ENCODE measurements at regions not wholly inside any gene's neighbourhood (a gene's known extent, or its start where the extent isn't known, plus 50 kb on each side); places are given as distances from the start of the nearest gene placed in this dataset.

- no peaks in the 10 kb centered on the region for H3K4me1 Mint-ChIP-seq
- no peak overlapping the region for H3K4me3 Mint-ChIP-seq
- ATAC-seq (replicated peaks): no peak
- H3K27ac Mint-ChIP-seq: no peak overlapping the region
- H3K27me3 Mint-ChIP-seq: no peaks in the 10 kb centered on the region
- H3K9me3 Mint-ChIP-seq: peaks cover 22% of the 10 kb centered on the region
- no peaks in the 10 kb centered on the region for H3K36me3 Mint-ChIP-seq (ENCODE audit: low read depth)
Observed at GRCh38 chr16:35463358-35463757, 2003.9 kb downstream of the TP53TG3F start.

- Mint-ChIP-seq H3K27ac (no peak overlapping the region), H3K9me3 (peaks cover 27% of the 10 kb centered on the region), H3K4me3 (no peak overlapping the region), H3K27me3 (no peaks in the 10 kb centered on the region), H3K4me1 (no peaks in the 10 kb centered on the region), H3K36me3 (ENCODE audit: low read depth) (no peaks in the 10 kb centered on the region)
- ATAC-seq (replicated peaks): no peak
Observed at GRCh38 chr16:35480361-35480760, 2020.9 kb downstream of the TP53TG3F start.

- Mint-ChIP-seq H3K4me1 (no peaks in the 10 kb centered on the region), H3K36me3 (ENCODE audit: low read depth) (no peaks in the 10 kb centered on the region), H3K9me3 (peaks cover 27% of the 10 kb centered on the region), H3K4me3 (no peak overlapping the region), H3K27ac (no peak overlapping the region), H3K27me3 (no peaks in the 10 kb centered on the region)
- no peak for ATAC-seq (replicated peaks)
Observed at GRCh38 chr16:35480988-35481387, 2021.6 kb downstream of the TP53TG3F start.

- no peaks in the 10 kb centered on the region for H3K36me3 Mint-ChIP-seq (ENCODE audit: low read depth)
- H3K4me3 Mint-ChIP-seq: no peak overlapping the region
- H3K27me3 Mint-ChIP-seq: no peaks in the 10 kb centered on the region
Observed at GRCh38 chr16:35485915-35486314, 2026.5 kb downstream of the TP53TG3F start.

GRCh38 chr16:35492225-35492624, 2032.8 kb downstream of the TP53TG3F start:
- Mint-ChIP-seq H3K9me3 (peaks cover 27% of the 10 kb centered on the region), H3K27me3 (no peaks in the 10 kb centered on the region), H3K27ac (no peak overlapping the region), H3K36me3 (ENCODE audit: low read depth) (no peaks in the 10 kb centered on the region), H3K4me1 (no peaks in the 10 kb centered on the region), H3K4me3 (no peak overlapping the region)
- ATAC-seq (replicated peaks): no peak

More at GRCh38 chr16:35485915-35486314, 2026.5 kb downstream of the TP53TG3F start:
- Mint-ChIP-seq H3K9me3 (peaks cover 27% of the 10 kb centered on the region), H3K27ac (no peak overlapping the region), H3K4me1 (no peaks in the 10 kb centered on the region)
- ATAC-seq (replicated peaks): no peak

GRCh38 chr16:35497399-35497798, 2038.0 kb downstream of the TP53TG3F start:
- Mint-ChIP-seq H3K27me3 (no peaks in the 10 kb centered on the region), H3K4me3 (no peak overlapping the region), H3K4me1 (no peaks in the 10 kb centered on the region), H3K27ac (no peak overlapping the region), H3K9me3 (peaks cover 17% of the 10 kb centered on the region), H3K36me3 (ENCODE audit: low read depth) (no peaks in the 10 kb centered on the region)
- no peak for ATAC-seq (replicated peaks)

GRCh38 chr16:35506018-35506897, 2046.8 kb downstream of the TP53TG3F start:
- Mint-ChIP-seq H3K4me1 (no peaks in the 10 kb centered on the region), H3K4me3 (no peak overlapping the region), H3K27me3 (no peaks in the 10 kb centered on the region), H3K9me3 (peaks cover 28% of the 10 kb centered on the region), H3K27ac (no peak overlapping the region), H3K36me3 (ENCODE audit: low read depth) (no peaks in the 10 kb centered on the region)
- no peak for ATAC-seq (replicated peaks)

GRCh38 chr16:35506898-35507194, 2047.4 kb downstream of the TP53TG3F start:
- Mint-ChIP-seq H3K4me3 (no peak overlapping the region), H3K9me3 (peaks cover 28% of the 10 kb centered on the region), H3K4me1 (no peaks in the 10 kb centered on the region), H3K36me3 (ENCODE audit: low read depth) (no peaks in the 10 kb centered on the region), H3K27ac (no peak overlapping the region), H3K27me3 (no peaks in the 10 kb centered on the region)
- ATAC-seq (replicated peaks): no peak

- Mint-ChIP-seq H3K27ac (no peak overlapping the region), H3K4me1 (no peaks in the 10 kb centered on the region), H3K36me3 (ENCODE audit: low read depth) (no peaks in the 10 kb centered on the region), H3K4me3 (no peak overlapping the region), H3K9me3 (peaks cover 16% of the 10 kb centered on the region), H3K27me3 (no peaks in the 10 kb centered on the region)
- ATAC-seq (replicated peaks): no peak
Observed at GRCh38 chr16:35510701-35511100, 2051.3 kb downstream of the TP53TG3F start.

- H3K4me1 Mint-ChIP-seq: no peaks in the 10 kb centered on the region
- ATAC-seq (replicated peaks): no peak
- no peak overlapping the region for H3K4me3 Mint-ChIP-seq
- H3K36me3 Mint-ChIP-seq (ENCODE audit: low read depth): no peaks in the 10 kb centered on the region
- peaks cover 15% of the 10 kb centered on the region for H3K9me3 Mint-ChIP-seq
- no peaks in the 10 kb centered on the region for H3K27me3 Mint-ChIP-seq
- H3K27ac Mint-ChIP-seq: no peak overlapping the region
Observed at GRCh38 chr16:35516551-35516950, 2057.1 kb downstream of the TP53TG3F start.

GRCh38 chr16:35516971-35517370, 2057.6 kb downstream of the TP53TG3F start:
- Mint-ChIP-seq H3K27me3 (no peaks in the 10 kb centered on the region), H3K27ac (no peak overlapping the region), H3K36me3 (ENCODE audit: low read depth) (no peaks in the 10 kb centered on the region), H3K4me1 (no peaks in the 10 kb centered on the region), H3K9me3 (peaks cover 15% of the 10 kb centered on the region), H3K4me3 (no peak overlapping the region)
- no peak for ATAC-seq (replicated peaks)

- Mint-ChIP-seq H3K27ac (no peak overlapping the region), H3K27me3 (no peaks in the 10 kb centered on the region), H3K9me3 (peaks cover 25% of the 10 kb centered on the region), H3K4me3 (no peak overlapping the region), H3K36me3 (ENCODE audit: low read depth) (no peaks in the 10 kb centered on the region), H3K4me1 (no peaks in the 10 kb centered on the region)
- ATAC-seq (replicated peaks): no peak
Observed at GRCh38 chr16:35523991-35524390, 2064.6 kb downstream of the TP53TG3F start.

GRCh38 chr16:35525979-35526590, 2066.7 kb downstream of the TP53TG3F start:
- no peak overlapping the region for H3K27ac Mint-ChIP-seq
- H3K9me3 Mint-ChIP-seq: peaks cover 22% of the 10 kb centered on the region
- no peaks in the 10 kb centered on the region for H3K27me3 Mint-ChIP-seq
- H3K4me1 Mint-ChIP-seq: no peaks in the 10 kb centered on the region
- no peak overlapping the region for H3K4me3 Mint-ChIP-seq
- no peak for ATAC-seq (replicated peaks)
- H3K36me3 Mint-ChIP-seq (ENCODE audit: low read depth): no peaks in the 10 kb centered on the region

- ATAC-seq (replicated peaks): no peak
- no peak overlapping the region for H3K4me3 Mint-ChIP-seq
- H3K27ac Mint-ChIP-seq: no peak overlapping the region
Observed at GRCh38 chr16:35532576-35532975, 2073.2 kb downstream of the TP53TG3F start.

GRCh38 chr16:35533683-35534082, 2074.3 kb downstream of the TP53TG3F start:
- Mint-ChIP-seq H3K4me1 (no peaks in the 10 kb centered on the region), H3K27ac (no peak overlapping the region), H3K4me3 (no peak overlapping the region), H3K36me3 (ENCODE audit: low read depth) (no peaks in the 10 kb centered on the region), H3K27me3 (no peaks in the 10 kb centered on the region), H3K9me3 (peaks cover 11% of the 10 kb centered on the region)
- ATAC-seq (replicated peaks): no peak

More at GRCh38 chr16:35532576-35532975, 2073.2 kb downstream of the TP53TG3F start:
- H3K27me3 Mint-ChIP-seq: no peaks in the 10 kb centered on the region
- peaks cover 13% of the 10 kb centered on the region for H3K9me3 Mint-ChIP-seq
- no peaks in the 10 kb centered on the region for H3K36me3 Mint-ChIP-seq (ENCODE audit: low read depth)
- no peaks in the 10 kb centered on the region for H3K4me1 Mint-ChIP-seq

Measured in activated T-helper 17 cell treated with anti-CD3 and anti-CD28 coated beads, Interleukin-2, amount 50 U/mL, for 72 hours (primary cell).